D341Med (cell line): ENCODE measurements at regions not wholly inside any gene's neighbourhood (a gene's known extent, or its start where the extent isn't known, plus 50 kb on each side); places are given as distances from the start of the nearest gene placed in this dataset.
"Not testable (repeated sequence)": the region's sequence is repeated elsewhere in the genome, so short reads cannot be mapped to it uniquely, and the experiment has no call there.

Experiments
- DNase-seq: peaks from one replicate; pipeline ENCODE4 v3.0.0; 2012; ENCODE audit warnings: low spot score

GRCh38 chr3:25153136-25153535, 274.9 kb upstream of the RARB start:
- no peak for DNase-seq

- DNase-seq = no peak
Measured at GRCh38 chr3:25153561-25153960, 274.5 kb upstream of the RARB start.

GRCh38 chr3:25155652-25156471, 272.2 kb upstream of the RARB start:
- no peak for DNase-seq

GRCh38 chr3:25156626-25157025, 271.4 kb upstream of the RARB start:
- no peak for DNase-seq

- DNase-seq = no peak
Measured at GRCh38 chr3:25165306-25165705, 262.8 kb upstream of the RARB start.

- DNase-seq = no peak
Measured at GRCh38 chr3:25166016-25166415, 262.0 kb upstream of the RARB start.

- DNase-seq = no peak
Measured at GRCh38 chr3:25169151-25169550, 258.9 kb upstream of the RARB start.

GRCh38 chr3:25170021-25170420, 258.0 kb upstream of the RARB start:
- no peak for DNase-seq

- no peak for DNase-seq
Measured at GRCh38 chr3:25171118-25171807, 256.8 kb upstream of the RARB start.

- no peak for DNase-seq
Measured at GRCh38 chr3:25171897-25172296, 256.2 kb upstream of the RARB start.

- DNase-seq = no peak
Measured at GRCh38 chr3:25173606-25174005, 254.5 kb upstream of the RARB start.

GRCh38 chr3:25174251-25174650, 253.8 kb upstream of the RARB start:
- DNase-seq = no peak

- DNase-seq = no peak
Measured at GRCh38 chr3:25177041-25177440, 251.0 kb upstream of the RARB start.

- no peak for DNase-seq
Measured at GRCh38 chr3:25178672-25179071, 249.4 kb upstream of the RARB start.

GRCh38 chr3:25181096-25181495, 247.0 kb upstream of the RARB start:
- DNase-seq = no peak

- DNase-seq = no peak
Measured at GRCh38 chr3:25182794-25183193, 245.3 kb upstream of the RARB start.

- DNase-seq = no peak
Measured at GRCh38 chr3:25184641-25185250, 243.3 kb upstream of the RARB start.

- DNase-seq = no peak
Measured at GRCh38 chr3:25191673-25192072, 236.4 kb upstream of the RARB start.

- not testable (repeated sequence) for DNase-seq
Measured at GRCh38 chr3:25199567-25199966, 228.5 kb upstream of the RARB start.

GRCh38 chr3:25212736-25213135, 215.3 kb upstream of the RARB start:
- no peak for DNase-seq

- no peak for DNase-seq
Measured at GRCh38 chr3:25214034-25214433, 214.0 kb upstream of the RARB start.

GRCh38 chr3:25218362-25218761, 209.7 kb upstream of the RARB start:
- no peak for DNase-seq

GRCh38 chr3:25226747-25227146, 201.3 kb upstream of the RARB start:
- no peak for DNase-seq
